IMR-90 (cell line): ENCODE measurements at regions not wholly inside any gene's neighbourhood (a gene's known extent, or its start where the extent isn't known, plus 50 kb on each side); places are given as distances from the start of the nearest gene placed in this dataset.

Source experiments
- ATAC-seq: fragments of 200-7000 bp; cut with Tn5 transposase; 2 replicates; pipeline ENCODE4 v1.9.1; 2020; ENCODE audit warnings: low read depth, mild to moderate bottlenecking, moderate library complexity
- BruUV-seq: library from RNA; stranded (reverse); fragments of 400-500 nt; replicated peaks from 2 replicates; lab custom pipeline; 2021; lab: Mats Ljungman, UMichigan
- CTCF ChIA-PET: fragments of 300-600 bp; formaldehyde crosslinking; extraction: SDS; loops from one replicate; lab custom pipeline; 2021; ENCODE audit warnings: antibody characterized with exemption; lab: Yijun Ruan, JAX
- POLR2A ChIA-PET: fragments of 300-600 bp; sonication (Branson Sonifier 250); formaldehyde crosslinking; loops from one replicate; lab custom pipeline; 2022; ENCODE audit warnings: antibody characterized with exemption; ENCODE audit not compliant: unreplicated experiment; lab: Charles Lee
- DNase-seq: peaks from one replicate; pipeline ENCODE4 v3.0.0; 2013
- H2AFZ ChIP-seq: replicated peaks from 2 replicates; pipeline ENCODE3; 2013; ENCODE audit warnings: low read length, mild to moderate bottlenecking; ENCODE audit not compliant: poor library complexity
- H2AK5ac ChIP-seq: 2 replicates; pipeline ENCODE4 v1.6.1; 2013; ENCODE audit warnings: low read depth, low read length, inconsistent platforms
- H2AK9ac ChIP-seq: replicated peaks from 2 replicates; pipeline ENCODE3; 2013; ENCODE audit warnings: mild to moderate bottlenecking, low read depth, low read length, moderate library complexity; ENCODE audit not compliant: poor library complexity
- H2BK120ac ChIP-seq: 2 replicates; pipeline ENCODE4 v1.6.1; 2013; ENCODE audit warnings: low read depth, low read length, inconsistent platforms
- H2BK15ac ChIP-seq: 3 replicates; pipeline ENCODE4 v1.6.1; 2013; ENCODE audit warnings: low read depth, low read length, inconsistent platforms
- H2BK20ac ChIP-seq: 2 replicates; pipeline ENCODE4 v1.6.1; 2013; ENCODE audit warnings: low read depth, mild to moderate bottlenecking, inconsistent platforms, low read length, moderate library complexity
- H2BK5ac ChIP-seq: 2 replicates; pipeline ENCODE4 v1.6.1; 2013; ENCODE audit warnings: mild to moderate bottlenecking, low read depth, low read length, inconsistent platforms; ENCODE audit not compliant: poor library complexity, severe bottlenecking
- H3K14ac ChIP-seq: replicated peaks from 2 replicates; pipeline ENCODE4 v1.6.1; 2013; ENCODE audit warnings: low read depth, low read length, inconsistent platforms
- H3K18ac ChIP-seq: 2 replicates; pipeline ENCODE4 v1.6.1; 2013; ENCODE audit warnings: low read depth, low read length, control low read depth
- H3K23ac ChIP-seq: 2 replicates; pipeline ENCODE4 v1.6.1; 2013; ENCODE audit warnings: low read depth, low read length, inconsistent platforms
- H3K27ac ChIP-seq: 2 replicates; pipeline ENCODE4 v1.5.1; 2013; ENCODE audit warnings: mild to moderate bottlenecking, control low read depth, low read length; ENCODE audit not compliant: insufficient read depth
- H3K27me3 ChIP-seq: 2 replicates; pipeline ENCODE4 v1.6.1; 2013; ENCODE audit warnings: low read length; ENCODE audit not compliant: control insufficient read depth, insufficient read depth
- H3K36me3 ChIP-seq: 2 replicates; pipeline ENCODE4 v1.6.1; 2013; ENCODE audit warnings: low read length, mixed read lengths; ENCODE audit not compliant: control insufficient read depth, insufficient read depth
- H3K4ac ChIP-seq: 2 replicates; pipeline ENCODE4 v1.6.1; 2013; ENCODE audit warnings: low read depth, low read length, inconsistent platforms
- H3K4me1 ChIP-seq: 2 replicates; pipeline ENCODE4 v1.6.1; 2013; ENCODE audit warnings: low read length, mixed read lengths; ENCODE audit not compliant: control insufficient read depth, insufficient read depth
- H3K4me2 ChIP-seq: 2 replicates; pipeline ENCODE4 v1.6.1; 2013; ENCODE audit warnings: low read depth, mild to moderate bottlenecking, control low read depth, low read length, moderate library complexity
- H3K4me3 ChIP-seq: 2 replicates; pipeline ENCODE4 v1.5.1; 2013; ENCODE audit warnings: low read depth, mild to moderate bottlenecking, control low read depth, low read length, moderate library complexity; ENCODE audit not compliant: insufficient read depth
- H3K56ac ChIP-seq: 2 replicates; pipeline ENCODE4 v1.6.1; 2013; ENCODE audit warnings: low read length, inconsistent platforms; ENCODE audit not compliant: insufficient read depth; ENCODE audit errors: extremely low read depth
- H3K79me1 ChIP-seq, 2 experiments: 2 replicates each; pipeline ENCODE4 v1.6.1; 2013; ENCODE audit warnings: low read length in 2 of 2, inconsistent platforms in 1 of 2, low read depth in 1 of 2
- H3K9ac ChIP-seq: 2 replicates; pipeline ENCODE4 v1.6.1; 2013; ENCODE audit warnings: low read depth, low read length, control low read depth
- H3K9me1 ChIP-seq: 2 replicates; pipeline ENCODE4 v1.6.1; 2013; ENCODE audit warnings: low read length, inconsistent platforms; ENCODE audit not compliant: insufficient read depth
- H3K9me3 ChIP-seq: 2 replicates; pipeline ENCODE4 v1.6.1; 2013; ENCODE audit warnings: low read length; ENCODE audit not compliant: control insufficient read depth, insufficient read depth
- H4K20me1 ChIP-seq: 2 replicates; pipeline ENCODE4 v1.6.1; 2013; ENCODE audit warnings: low read length, inconsistent platforms; ENCODE audit not compliant: insufficient read depth
- H4K5ac ChIP-seq: 2 replicates; pipeline ENCODE4 v1.6.1; 2013; ENCODE audit warnings: mild to moderate bottlenecking, low read depth, low read length, control low read depth
- H4K8ac ChIP-seq, 2 experiments: 2 replicates each; pipeline ENCODE4 v1.6.1; 2013; ENCODE audit warnings: low read depth in 2 of 2, low read length in 2 of 2, control low read depth in 1 of 2, inconsistent platforms in 1 of 2
- H4K91ac ChIP-seq: 2 replicates; pipeline ENCODE4 v1.6.1; 2013; ENCODE audit warnings: low read depth, low read length, inconsistent platforms; ENCODE audit not compliant: insufficient read depth
- MAFK ChIP-seq: IDR thresholded peaks from 2 replicates; pipeline ENCODE4 v1.6.1; 2012; ENCODE audit warnings: low read depth, low read length, improper control_type of control experiment
- POLR2A ChIP-seq: IDR thresholded peaks from 2 replicates; pipeline ENCODE4 v1.6.1; 2012; ENCODE audit warnings: mild to moderate bottlenecking, low read depth, low read length
- dilution Hi-C: fragments of 300-500 bp; cut with HindIII; formaldehyde crosslinking; loops from one replicate; pipeline ENCODE4 v1.14.3; 2018; ENCODE audit warnings: low sequenced_read_pairs; ENCODE audit not compliant: unreplicated experiment
- in situ Hi-C: fragments of 300-500 bp; cut with MboI; formaldehyde crosslinking; loops from 3 replicates; pipeline ENCODE4 v1.14.3; 2019; ENCODE audit warnings: low sequenced_read_pairs, inconsistent platforms, mixed read lengths
- intact Hi-C: fragments of 100-400 bp; cut with micrococcal nuclease; formaldehyde crosslinking; loops from 2 replicates; pipeline ENCODE4 v1.10.0; 2022

DNA sequence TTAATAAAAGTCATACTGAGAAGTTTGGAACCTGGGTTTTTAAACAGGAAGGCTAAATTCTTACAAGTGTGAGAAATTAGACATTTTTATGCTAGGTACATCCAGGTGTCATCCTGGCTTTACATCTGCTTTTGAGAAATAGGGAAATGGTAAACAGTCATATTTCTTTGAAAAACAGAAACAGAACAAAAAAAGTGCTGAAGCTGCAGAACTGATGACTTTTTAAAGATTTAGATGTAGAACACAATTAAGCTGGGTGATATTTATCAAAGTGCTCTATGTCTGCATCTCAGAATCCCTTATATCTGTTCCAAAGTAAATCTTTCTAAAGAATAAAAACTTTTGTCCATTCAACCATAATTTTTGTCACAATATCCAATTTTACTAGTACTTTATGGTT, 282.9 kb upstream of the ATXN7L3B start:
- DNase-seq (no peak), ATAC-seq (no peak)
- Histone ChIP-seq H3K14ac (no peak overlapping the region), H3K27me3 (no peaks in the 10 kb centered on the region), H2BK120ac (no peak overlapping the region), H3K4me2 (no peak overlapping the region), H4K8ac (no peak overlapping the region), H2BK20ac (no peak overlapping the region), H4K20me1 (no peaks in the 10 kb centered on the region), H3K4me3 (no peak overlapping the region), H3K36me3 (no peaks in the 10 kb centered on the region), H3K9ac (no peak overlapping the region), H4K5ac (no peak overlapping the region), H2BK15ac (no peak overlapping the region), H3K4ac (no peak overlapping the region), H3K18ac (no peak overlapping the region), H3K9me1 (no peaks in the 10 kb centered on the region), H2AK9ac (no peak overlapping the region), H3K23ac (no peak overlapping the region), H2AFZ (no peak overlapping the region), H3K27ac (no peak overlapping the region), H3K9me3 (peaks cover 3% of the 10 kb centered on the region; the same call in 1 of the 2 replicates), H3K79me1 (no peaks in the 10 kb centered on the region), H3K56ac (no peak overlapping the region), H2AK5ac (no peak overlapping the region), H3K4me1 (no peaks in the 10 kb centered on the region), H4K91ac (no peak overlapping the region), H2BK5ac (no peak overlapping the region)
- no peak for TF ChIP-seq POLR2A
- peak; percentile 56 for TF ChIP-seq MAFK
- BruUV-seq = no TSS peak
- in situ Hi-C loops (no loop called here), intact Hi-C loops (no loop called here), dilution Hi-C loops (no loop called here)
- ChIA-PET POLR2A (no interaction called here), CTCF (no interaction called here)
